Left lung (tissue), 4 donors: ENCODE measurements at regions not wholly inside any gene's neighbourhood (a gene's known extent, or its start where the extent isn't known, plus 50 kb on each side); places are given as distances from the start of the nearest gene placed in this dataset.

Experiments used
- ATAC-seq: fragments of 200-7000 bp; cut with Tn5 transposase; one replicate; pipeline ENCODE4 v1.9.1; 2020; ENCODE audit warnings: moderate library complexity
- DNase-seq, 4 donors: peaks; one replicate each; pipeline ENCODE4 v3.0.0-alpha.2; 2013 to 2020
- H3K27ac ChIP-seq, 2 donors: fragments of 200-600 bp; sonication (generic) in 1 of 2; one replicate each; pipeline versions ENCODE4 v1.5.0 to v1.8.0; 2020 to 2021
- H3K27me3 ChIP-seq, 2 donors: fragments of 200-600 bp; sonication (generic) in 1 of 2; one replicate each; pipeline versions ENCODE4 v1.5.0 to v1.8.0; 2020 to 2021
- H3K36me3 ChIP-seq, 2 donors: fragments of 200-600 bp; sonication (generic) in 1 of 2; one replicate each; pipeline versions ENCODE4 v1.5.0 to v1.8.0; 2020 to 2021
- H3K4me1 ChIP-seq, 2 donors: fragments of 200-600 bp; one replicate each; pipeline ENCODE4 v1.8.0; 2021
- H3K4me3 ChIP-seq, 2 donors: fragments of 200-600 bp; sonication (generic) in 1 of 2; one replicate each; pipeline versions ENCODE4 v1.5.0 to v1.8.0; 2020 to 2021; ENCODE audit warnings: mild to moderate bottlenecking in 1 of 2
- H3K9me3 ChIP-seq, 2 donors: fragments of 200-600 bp; sonication (generic) in 1 of 2; one replicate each; pipeline versions ENCODE4 v1.5.0 to v1.8.0; 2020 to 2021
- intact Hi-C, 2 donors: fragments of 100-400 bp; cut with DNase I; formaldehyde crosslinking; loops; one replicate each; pipeline versions ENCODE4 v1.11.2 to v1.14.2; 2022
- TF ChIP-seq, protein P1 (sequence below), 2 donors: fragments of 200-600 bp; sonication (generic) in 1 of 2; IDR thresholded peaks; one replicate each; pipeline versions ENCODE4 v1.5.0 to v1.8.0; 2021; ENCODE audit warnings: antibody characterized with exemption in 2 of 2
- donor health status: DM: no; HTN: yes; CAD: no.
- donor health status: DM: no; HTN: no; CAD: no.

DNA sequence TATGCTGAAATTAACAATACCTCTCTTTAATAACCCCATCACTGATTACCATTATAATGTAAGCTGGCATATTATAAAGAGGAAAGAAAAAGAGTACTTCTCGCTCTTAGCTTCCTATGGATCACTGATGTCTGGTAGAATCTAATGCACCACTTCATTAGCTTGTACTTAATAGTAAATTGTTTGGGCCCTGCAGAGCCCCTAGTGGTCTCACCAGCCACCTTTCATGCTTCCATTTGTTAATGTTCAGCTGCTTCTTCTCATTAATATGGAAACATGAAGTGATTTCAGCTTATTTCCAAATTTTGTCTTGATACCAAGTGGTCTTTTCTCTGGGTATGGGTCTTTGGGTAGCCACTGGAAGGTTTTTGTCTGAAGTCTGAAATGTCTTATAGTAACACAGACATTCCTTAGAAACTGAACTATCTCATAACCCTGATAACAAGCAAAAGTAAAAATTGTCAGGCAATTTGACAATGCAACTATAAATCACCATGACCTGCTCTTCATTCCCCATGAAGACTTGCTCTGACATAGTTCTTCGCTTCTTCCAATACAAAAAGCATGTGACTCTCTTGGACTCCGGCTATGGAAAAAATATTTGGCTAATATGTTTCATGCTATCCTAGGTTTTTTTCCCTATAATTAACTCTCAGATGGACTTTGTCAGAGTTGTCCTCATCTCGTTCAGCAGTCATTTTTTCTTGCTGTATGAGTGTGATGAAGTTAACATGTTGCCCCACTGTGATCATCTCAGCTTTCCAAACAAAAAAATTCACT is 395.8 kb upstream of the MARCKS start:
- Histone ChIP-seq H3K9me3 (no peaks in the 10 kb centered on the region), H3K36me3 (no peaks in the 10 kb centered on the region), H3K4me3 (no peak overlapping the region), H3K27me3 (no peaks in the 10 kb centered on the region), H3K27ac (peak overlapping the region in 1 of 2 donors; percentile 22), H3K4me1 (peaks cover 0 to 18% of the 10 kb centered on the region in 2 donors)
- DNase-seq (peak in 2 of 4 donors; percentile 35 to 64), ATAC-seq (peak; percentile 32)
- TF ChIP-seq, protein P1, sequence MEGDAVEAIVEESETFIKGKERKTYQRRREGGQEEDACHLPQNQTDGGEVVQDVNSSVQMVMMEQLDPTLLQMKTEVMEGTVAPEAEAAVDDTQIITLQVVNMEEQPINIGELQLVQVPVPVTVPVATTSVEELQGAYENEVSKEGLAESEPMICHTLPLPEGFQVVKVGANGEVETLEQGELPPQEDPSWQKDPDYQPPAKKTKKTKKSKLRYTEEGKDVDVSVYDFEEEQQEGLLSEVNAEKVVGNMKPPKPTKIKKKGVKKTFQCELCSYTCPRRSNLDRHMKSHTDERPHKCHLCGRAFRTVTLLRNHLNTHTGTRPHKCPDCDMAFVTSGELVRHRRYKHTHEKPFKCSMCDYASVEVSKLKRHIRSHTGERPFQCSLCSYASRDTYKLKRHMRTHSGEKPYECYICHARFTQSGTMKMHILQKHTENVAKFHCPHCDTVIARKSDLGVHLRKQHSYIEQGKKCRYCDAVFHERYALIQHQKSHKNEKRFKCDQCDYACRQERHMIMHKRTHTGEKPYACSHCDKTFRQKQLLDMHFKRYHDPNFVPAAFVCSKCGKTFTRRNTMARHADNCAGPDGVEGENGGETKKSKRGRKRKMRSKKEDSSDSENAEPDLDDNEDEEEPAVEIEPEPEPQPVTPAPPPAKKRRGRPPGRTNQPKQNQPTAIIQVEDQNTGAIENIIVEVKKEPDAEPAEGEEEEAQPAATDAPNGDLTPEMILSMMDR (IDR thresholded peaks at IDR 0.05) = no peak
- intact Hi-C loops = no loop called here

DNA sequence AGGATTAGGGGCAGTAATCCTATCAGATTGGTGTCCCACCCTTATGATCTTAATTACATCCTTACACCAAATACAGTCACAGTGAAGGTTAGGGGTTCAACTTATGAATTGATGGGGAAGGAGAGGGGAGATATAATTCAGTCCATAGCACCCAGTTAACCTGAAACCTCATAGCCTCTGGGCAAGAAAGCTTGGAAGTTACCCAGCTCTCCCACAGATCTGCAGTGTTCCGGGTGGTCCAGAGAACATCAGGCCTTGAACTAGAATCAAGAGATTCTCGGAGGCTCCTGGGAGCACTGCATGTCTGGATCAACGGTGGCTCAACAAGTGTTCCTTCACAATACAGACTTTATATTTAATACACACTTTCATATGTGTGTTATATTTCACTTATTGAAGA is 392.6 kb upstream of the MARCKS start:
- no peaks in the 10 kb centered on the region for H3K27me3 ChIP-seq
- H3K9me3 ChIP-seq = no peaks in the 10 kb centered on the region
- ATAC-seq (no peak), DNase-seq (no peak)
- TF ChIP-seq, protein P1 (IDR thresholded peaks at IDR 0.05) = no peak
- no peaks in the 10 kb centered on the region for H3K36me3 ChIP-seq
- no peak overlapping the region for H3K4me3 ChIP-seq
- intact Hi-C loops = no loop called here
- H3K4me1 ChIP-seq = peaks cover 0 to 25% of the 10 kb centered on the region in 2 donors
- peak overlapping the region in 1 of 2 donors; percentile 52 for H3K27ac ChIP-seq

DNA sequence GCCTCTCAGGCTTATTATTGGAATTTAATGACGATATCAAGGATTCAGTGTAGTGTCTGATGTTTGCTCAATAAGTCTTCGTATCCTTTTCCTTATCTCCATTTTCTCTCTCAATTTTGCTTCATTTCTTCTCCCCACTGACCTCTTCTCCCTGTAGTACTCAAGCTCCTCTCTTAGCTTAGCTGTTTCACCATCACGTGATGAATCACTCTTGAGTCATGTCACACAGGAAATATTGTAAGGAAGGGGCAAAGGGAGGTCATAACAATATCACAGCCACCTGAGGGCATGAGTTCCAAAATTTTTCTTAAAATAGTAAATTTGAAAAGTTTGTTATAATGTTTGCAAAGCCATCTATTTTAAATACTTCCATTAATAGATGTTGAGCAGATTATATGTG is 392.2 kb upstream of the MARCKS start:
- no peaks in the 10 kb centered on the region for H3K9me3 ChIP-seq
- peaks cover 0 to 25% of the 10 kb centered on the region in 2 donors for H3K4me1 ChIP-seq
- intact Hi-C loops = no loop called here
- H3K27ac ChIP-seq = peak overlapping the region in 1 of 2 donors; percentile 52
- H3K27me3 ChIP-seq = no peaks in the 10 kb centered on the region
- H3K4me3 ChIP-seq = no peak overlapping the region
- no peaks in the 10 kb centered on the region for H3K36me3 ChIP-seq
- DNase-seq (no peak), ATAC-seq (peak; percentile 64)
- TF ChIP-seq, protein P1 (IDR thresholded peaks at IDR 0.05) = no peak

DNA sequence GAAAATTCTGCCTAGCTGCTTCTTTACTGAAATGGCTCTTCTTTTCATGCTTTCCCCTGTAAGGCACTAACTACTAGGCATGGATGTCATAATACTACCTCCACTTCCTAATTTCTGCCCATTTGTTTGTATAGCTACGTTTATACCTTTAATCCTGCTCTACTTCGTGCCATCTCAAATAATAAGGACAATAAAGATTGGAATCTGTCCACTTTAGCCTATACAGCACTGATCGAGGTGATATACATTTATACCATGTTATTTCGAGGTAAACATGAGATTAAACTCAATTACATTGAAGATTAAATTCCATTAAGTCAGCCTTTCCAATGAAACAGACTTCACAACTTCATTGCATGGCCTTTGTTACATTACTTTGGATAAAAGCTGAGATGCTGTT is 390.6 kb upstream of the MARCKS start:
- Histone ChIP-seq H3K4me1 (peaks cover 0 to 25% of the 10 kb centered on the region in 2 donors), H3K9me3 (no peaks in the 10 kb centered on the region), H3K36me3 (no peaks in the 10 kb centered on the region), H3K27me3 (no peaks in the 10 kb centered on the region), H3K4me3 (no peak overlapping the region), H3K27ac (peak overlapping the region in 1 of 2 donors; percentile 52)
- intact Hi-C loops = no loop called here
- DNase-seq (no peak), ATAC-seq (no peak)
- TF ChIP-seq, protein P1 (IDR thresholded peaks at IDR 0.05) = no peak

DNA sequence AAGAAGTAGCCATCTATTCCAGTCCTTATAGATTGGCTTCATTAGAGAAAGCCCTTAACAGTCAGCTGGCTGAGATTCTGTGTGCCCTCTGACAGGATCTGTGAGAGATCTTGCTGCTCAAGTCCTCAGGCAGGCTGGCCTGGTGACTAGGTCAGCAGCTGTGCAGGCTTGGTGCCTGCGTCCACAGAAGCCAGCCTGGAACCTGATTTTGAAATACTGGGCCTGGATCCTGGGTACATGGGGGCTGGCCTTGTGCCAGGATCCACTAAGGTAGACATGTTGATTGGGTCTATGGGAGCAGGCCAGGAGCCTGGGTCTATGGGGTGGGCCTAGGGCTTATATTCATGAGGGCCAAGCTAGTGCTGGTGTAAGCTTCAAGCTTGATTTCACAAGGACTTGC is 381.8 kb upstream of the MARCKS start:
- TF ChIP-seq, protein P1 (IDR thresholded peaks at IDR 0.05) = no peak
- Histone ChIP-seq H3K4me1 (peaks cover 0 to 3% of the 10 kb centered on the region in 2 donors), H3K9me3 (no peaks in the 10 kb centered on the region), H3K27ac (no peak overlapping the region), H3K36me3 (no peaks in the 10 kb centered on the region), H3K27me3 (no peaks in the 10 kb centered on the region), H3K4me3 (no peak overlapping the region)
- intact Hi-C loops = no loop called here
- DNase-seq (no peak), ATAC-seq (no peak)
